T-helper 1 cell (primary cell): ENCODE measurements at regions not wholly inside any gene's neighbourhood (a gene's known extent, or its start where the extent isn't known, plus 50 kb on each side); places are given as distances from the start of the nearest gene placed in this dataset.

Experiments used
- DNase-seq, 5 donors: peaks; one replicate each; pipeline ENCODE4 v3.0.0-alpha.2; 2012 to 2020

DNA sequence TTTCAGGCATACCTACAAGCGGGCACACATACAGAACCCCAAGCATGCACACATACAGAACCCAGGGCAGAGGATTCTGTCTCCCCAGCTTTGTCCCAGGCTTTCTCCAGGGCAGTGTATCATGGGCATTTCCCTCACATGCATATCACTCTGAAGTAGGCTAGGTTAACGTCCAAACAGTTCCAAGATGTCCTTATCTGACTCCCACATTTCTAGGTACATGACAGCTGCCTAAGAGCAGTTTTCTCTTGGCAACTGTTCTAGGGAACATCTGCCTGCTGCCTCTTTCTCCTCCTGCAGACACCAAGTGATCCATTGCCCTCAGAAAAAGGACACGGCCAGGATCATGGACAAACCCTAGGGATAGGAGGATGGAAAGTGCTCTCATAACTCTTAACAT is 84.9 kb upstream of the NR3C1 start:
- DNase-seq: no peak

DNA sequence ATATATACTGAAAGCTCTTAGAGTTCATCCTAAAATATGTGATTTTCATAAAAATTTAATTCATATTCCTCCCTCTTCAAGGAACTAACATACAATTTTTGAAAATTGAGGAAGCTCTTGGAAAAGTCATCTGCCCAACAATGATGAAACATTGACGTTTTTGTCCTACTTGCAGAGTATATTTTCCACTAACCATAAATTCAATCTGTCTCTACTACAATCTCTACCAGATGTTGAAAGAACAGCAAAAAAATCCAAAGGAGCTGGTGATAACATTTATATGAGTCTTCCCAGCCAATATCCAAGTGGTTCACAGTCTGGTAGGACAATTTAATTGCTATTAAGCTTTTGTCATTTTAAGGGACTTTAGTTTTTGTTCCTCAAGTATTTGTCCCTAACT is 81.1 kb upstream of the NR3C1 start:
- DNase-seq: no peak

DNA sequence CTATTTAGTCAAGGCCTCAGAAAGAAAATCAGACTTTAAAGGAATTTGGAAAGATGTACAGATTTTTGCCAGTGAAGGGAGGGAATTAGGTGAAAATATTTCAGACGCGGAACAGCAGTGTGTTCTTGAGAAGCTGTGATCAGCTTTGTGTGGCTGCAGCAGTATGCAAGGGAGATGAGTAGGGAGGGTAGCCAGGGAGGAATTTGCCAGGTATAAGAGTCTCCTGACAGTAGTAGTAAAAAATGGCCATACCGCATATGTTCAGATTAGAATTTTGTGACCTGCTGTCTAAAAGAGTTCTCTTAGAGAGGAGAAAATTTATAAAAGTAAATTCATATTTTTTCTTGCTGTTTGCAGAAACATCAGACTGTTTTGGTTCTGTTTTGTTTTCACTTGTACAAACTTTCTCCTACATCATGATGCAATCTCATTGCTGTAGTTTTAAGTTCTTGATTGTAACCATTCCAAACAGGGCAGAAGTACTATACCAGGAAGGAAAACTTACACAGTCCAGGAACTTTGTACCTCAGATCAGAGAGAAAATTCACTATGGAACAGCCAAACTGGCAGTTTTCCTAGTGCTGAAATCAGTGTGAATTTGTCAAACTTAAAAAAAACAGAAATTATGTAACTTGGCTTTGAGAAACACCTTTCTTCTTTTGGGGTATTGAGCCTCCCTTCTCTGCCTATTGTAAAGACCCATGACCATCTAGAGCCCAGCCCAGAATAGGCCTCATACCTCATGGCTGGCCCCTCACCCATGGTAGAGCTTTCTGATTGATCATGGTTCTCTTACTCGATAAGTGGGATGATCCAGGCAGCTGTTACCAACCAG is 78.4 kb upstream of the NR3C1 start:
- DNase-seq: no peak

DNA sequence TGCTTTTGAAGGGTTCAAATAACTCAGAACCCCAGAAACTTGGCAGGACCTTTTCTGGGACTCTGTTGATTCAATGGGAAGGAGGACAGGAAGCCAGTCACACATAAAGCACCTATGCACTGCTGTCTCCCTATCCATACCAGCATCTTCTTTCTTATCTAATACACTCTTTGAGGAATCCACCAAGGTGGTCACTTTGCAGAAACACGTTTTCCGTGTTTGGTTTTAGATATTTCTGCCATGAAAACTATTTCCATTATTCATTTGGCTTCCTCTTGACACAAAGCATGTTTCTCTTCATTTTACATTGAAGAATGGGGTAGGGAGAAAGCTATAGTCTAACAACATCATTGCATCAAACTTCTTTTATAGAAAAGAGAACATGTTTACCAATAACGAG is 76.5 kb upstream of the NR3C1 start:
- DNase-seq: no peak

DNA sequence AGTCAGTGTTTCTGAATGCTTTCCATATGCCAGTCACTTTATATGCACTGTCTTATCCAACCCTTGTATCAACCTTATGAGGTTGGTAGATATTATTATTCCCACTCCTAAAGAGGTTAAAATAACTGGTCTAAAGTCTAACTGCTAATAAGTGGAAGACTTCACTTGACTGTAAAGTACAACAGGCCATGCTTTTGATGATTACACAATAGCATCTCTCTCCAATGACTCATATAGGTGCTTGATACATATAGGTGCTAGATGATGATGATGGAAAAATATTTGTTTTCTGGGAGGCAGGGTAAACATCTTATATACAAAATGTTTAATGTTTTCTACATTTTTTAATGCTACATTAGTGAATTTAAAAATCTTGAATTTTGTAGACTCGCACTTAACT is 75.9 kb upstream of the NR3C1 start:
- no peak for DNase-seq

DNA sequence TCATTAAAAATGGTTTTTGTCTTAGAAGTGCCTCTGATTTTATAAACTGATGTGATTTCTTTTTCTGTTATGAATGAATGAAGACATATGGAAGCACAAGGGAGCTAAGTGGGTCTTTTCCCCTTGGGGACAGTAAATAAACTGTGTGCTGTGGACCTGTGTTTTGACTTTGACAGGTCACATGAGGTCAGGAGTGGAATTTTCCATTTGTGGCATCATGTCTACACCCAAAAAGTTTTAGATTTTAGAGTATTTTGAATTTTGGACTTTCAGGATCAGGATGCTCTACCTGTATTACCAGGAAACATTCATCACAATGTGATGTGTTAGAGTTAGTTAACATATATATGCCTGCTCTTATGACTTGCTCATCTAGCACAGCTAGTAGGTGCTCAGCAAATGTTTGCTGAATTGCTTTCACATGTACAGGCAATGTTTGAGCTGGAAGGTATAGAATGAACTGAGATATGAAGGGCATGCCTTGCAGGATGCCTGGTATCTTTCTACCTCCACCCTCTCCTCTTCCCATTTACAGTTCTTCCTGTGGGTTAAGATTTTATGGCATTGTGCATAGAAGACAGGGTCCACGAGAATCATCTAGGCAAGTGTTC is 73.2 kb upstream of the NR3C1 start:
- DNase-seq: no peak

DNA sequence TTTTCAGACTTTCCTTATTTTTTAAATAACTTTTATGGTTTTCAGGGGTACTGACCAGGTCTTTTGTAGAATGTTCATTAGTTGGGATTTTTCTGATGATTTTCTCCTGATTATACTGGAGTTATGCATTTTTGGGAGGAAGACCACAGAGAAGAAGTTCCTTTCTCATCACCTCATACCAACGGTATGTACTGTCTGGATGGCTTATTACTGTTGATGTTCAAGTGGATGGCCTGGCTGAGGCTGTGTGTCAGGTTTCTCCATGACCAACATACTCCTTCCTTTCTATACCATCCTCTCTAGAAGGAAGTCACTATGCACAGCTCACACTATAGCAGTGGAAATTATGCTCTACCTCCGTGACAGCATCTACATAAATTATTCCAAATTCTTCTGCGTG is 71.1 kb upstream of the NR3C1 start:
- no peak for DNase-seq

DNA sequence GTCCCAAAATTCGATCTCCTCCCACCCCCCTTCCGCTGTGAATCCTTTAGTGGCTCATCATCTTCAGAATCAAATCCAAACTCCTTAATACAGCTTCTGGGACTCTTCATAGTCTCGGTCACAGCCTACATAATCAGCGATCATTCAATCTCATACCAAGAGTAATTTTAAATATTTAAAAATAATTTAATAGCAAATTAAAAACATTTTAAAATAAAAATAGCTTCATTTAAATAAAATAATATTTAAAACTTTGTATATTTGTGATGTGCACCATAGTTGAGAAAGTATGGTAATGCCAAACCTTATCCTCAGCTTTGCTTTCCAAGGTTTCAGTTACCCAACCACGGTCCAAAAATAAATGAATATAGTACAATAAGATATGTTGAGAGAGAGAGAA is 70.0 kb upstream of the NR3C1 start:
- DNase-seq: no peak

DNA sequence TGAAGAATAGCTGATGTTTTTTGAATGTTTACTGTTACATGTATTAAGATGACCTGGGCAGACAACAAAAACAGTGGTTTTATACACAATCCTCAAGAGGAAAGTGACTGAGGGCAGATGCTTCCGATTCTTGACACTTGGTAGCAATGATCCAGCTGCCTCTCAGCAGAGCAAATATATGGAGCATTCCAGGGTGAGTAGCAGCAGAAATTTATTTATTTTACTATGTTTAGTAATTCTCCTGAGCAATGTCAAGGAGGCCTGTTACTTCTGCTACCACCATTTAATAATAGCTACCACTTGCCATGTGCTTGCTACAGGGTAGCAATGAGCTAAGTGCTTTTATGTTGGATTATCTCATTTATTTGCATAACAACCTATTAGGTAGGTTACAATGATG is 69.1 kb upstream of the NR3C1 start:
- DNase-seq: no peak

DNA sequence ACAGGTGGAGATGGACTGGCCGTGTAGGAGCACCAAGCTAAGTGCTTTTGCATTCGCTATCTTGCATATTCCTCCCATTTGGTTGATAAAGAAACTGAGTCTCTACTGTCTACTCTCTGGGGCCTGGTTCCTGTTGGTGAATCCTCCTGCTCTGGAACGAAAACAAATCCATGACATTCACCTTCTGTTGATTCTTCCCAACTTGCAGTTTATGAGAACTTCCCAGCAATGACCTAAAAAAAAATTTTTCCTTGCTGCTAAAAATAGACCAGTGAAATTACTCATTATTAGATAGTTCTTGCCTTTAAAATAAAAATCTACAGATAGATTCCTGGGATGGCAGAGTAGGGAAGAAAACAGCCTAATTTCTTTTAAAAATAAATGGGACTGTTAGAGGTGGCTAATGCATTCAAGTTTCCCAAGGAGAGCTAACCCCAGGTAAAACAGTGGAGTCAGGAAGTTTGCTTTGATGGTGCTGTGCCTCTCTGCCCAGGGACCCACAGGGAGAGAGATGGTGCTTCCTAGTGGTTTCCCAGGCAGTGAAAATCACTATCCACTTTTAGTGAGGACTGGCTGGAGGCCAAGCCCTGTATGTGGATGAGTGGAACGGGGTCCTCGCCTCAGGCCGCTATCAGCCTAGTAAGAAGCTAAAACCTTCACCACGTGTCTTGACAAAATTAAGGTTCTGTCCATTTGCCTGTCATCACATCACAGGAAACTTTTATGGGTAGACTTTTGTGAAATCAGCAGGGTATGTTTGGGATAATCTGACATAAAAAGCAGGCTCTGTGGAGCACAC is 68.4 kb upstream of the NR3C1 start:
- no peak for DNase-seq

DNA sequence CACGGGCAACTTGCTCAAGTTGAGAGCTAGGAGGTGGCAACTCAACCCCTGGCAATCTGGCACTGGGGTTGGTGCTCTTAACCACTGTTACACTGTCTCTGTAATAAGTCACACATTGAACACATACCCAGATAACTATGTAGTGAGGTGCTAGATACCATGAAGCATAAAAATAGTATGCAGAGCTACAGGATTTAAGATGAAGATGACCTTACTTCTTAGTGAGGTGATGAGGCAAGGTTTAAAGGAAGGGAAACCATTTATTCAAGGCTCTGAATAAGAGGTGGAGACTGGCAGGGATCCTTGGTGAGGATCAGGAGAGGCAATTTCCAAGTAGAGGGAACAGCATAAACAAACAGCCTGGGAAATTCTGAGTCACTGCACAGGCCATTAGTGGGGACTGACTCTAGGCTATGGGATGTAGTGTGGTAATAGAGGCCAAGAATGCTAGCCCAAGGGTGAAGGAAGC is 67.6 kb upstream of the NR3C1 start:
- DNase-seq: no peak

DNA sequence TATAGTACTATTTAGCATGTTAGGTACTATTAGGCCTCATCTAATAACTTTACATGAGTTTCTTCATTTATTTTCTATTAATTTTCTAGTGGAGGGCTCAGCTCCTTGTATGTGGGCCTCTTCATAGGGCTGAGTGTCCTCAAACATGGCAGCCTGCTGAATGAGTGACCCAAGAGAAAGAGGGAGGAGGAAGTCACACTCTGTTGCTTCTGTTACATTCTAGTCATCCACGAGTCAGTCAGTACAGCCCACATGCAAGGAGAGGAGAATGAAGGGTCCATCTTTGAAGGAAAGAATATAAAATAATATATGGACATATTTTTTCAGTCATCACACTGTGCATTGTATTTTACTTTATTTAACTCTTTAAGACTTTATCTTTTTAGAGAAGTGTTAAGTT is 66.6 kb upstream of the NR3C1 start:
- DNase-seq: no peak

DNA sequence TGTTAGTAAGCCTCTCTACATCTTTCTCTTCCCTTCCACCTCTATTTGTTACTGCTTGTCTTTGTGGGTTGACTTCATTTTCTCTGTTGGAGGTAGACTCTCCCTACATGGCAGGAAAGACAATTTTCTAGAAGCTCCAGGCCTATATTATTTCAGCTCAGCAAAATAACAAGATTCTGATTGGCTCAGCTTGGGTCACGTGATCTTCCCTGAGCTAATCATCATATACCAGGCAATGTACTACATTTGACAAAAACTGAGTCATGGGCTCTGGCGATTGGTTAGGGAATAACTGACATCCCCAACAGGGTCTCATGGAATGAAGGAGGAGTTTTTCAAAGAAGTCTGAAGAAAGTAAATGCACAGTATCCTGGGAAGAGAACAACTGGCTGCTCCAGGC is 65.6 kb upstream of the NR3C1 start:
- no peak for DNase-seq

DNA sequence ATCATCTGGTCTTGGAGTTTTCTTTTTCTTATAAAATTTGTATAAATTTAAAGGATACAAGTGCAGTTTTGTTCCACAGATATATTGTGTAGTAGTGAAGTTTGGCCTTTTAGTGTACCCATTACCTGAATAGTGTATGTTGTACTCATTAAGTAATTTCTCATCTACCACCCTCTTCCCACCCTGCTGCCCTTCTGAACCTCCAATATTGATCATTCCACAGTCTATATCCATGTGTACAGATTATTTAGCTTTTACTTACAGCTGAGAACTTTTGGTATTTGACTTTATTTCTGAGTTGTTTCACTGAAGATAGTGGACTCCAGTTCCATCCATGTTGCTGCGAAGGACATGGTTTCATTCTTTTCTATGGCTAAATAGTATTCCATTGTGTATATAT is 63.1 kb upstream of the NR3C1 start:
- DNase-seq: no peak

DNA sequence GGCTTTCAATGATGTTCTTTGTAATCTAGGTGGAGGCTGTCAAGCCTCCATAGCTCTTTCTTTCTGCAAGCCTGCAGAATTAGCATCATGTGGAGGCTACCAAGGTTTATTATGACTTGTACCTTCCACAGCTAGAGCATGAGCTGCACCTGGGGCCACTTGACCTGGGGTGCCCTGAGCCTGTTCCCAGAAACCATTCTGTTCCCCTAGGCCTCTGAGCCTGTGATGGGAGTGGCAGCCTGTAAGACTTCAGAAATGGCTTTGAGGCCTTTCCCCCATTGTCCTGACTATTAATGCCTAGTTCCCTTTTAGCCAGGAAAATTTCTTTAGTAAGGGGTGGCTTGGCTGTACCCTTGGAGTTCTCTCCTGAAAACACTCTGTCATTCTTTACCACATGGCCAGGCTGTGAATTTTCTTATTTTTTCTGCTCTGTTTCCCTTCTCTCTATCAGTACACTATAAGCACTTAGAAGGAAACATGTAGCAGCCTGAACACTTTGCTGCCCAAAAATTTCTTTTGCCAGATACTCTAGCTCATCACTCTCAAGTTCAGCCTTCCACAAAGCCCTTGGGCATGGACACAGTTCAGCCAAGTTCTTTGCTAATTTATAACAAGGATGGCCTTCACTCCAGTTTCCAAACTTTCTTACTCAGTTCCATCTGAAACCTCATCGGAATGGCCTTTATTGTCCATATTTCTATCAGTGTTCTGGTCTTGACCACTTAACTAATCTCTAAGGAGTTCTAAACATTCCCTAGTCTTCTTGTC is 61.4 kb upstream of the NR3C1 start:
- DNase-seq: no peak

DNA sequence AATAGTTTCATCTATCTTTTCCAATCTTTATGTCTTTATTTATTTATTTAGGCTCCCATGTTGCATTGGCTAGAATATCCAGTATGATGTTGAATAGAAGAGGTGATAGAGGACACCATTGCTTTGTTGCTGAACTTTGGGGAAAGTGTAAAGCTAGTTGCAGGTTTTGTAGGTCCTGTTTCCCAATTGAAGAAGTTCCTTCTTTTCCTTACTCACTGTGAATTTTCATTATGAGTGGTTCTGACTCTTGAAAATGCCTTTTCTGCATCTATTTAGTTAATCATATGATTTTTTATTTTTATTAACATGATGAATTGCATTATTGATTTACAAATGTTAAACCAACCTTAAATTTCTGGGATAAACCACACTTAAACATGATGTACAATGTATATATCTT is 58.9 kb upstream of the NR3C1 start:
- DNase-seq: no peak

DNA sequence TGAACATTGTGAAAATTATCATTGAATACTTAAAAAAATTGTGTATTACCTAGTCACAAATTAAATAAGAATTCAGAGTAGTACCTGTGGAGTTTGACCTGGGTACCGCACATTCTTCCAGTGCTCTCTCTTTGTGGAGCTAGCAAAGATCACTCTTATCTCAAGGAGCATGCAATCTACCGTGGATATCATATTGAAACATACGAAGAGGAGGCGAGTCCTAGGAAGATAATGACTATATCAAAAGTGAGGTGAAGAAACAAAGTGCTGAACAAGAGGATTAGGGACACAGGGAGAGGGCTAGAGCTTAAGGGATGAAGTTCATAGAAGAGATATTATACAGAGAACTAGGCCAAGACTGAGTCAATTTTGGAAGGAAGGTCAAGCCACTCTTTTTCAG is 55.9 kb upstream of the NR3C1 start:
- DNase-seq: no peak

DNA sequence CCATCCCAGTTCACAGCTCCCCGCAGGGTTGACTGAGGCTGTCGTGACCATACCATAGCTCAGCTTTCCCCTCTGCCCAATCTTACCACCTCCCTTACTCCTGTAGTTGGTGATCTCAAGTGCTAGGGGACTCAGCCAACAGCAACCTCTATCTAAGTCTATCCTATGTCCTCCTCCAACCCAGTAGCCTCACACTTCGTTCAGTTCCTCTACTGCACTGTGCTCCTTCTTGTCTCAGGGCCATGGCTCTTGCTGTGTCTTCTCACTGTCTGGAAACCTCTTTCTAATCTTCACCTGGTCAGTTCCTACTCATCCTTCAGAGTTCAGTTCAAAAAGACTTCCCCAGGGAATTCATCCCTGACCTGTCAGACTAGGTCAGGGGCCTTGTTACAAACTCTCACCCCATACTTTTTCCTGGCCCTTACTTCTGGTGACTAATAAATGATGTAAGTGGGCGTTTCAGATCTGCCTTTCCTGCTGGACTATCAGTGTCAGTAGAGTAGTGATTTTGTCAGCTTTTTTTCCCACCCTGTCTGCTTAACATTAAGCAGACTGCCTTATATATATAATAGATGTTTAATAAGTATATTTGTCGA is 53.6 kb upstream of the NR3C1 start:
- no peak for DNase-seq

DNA sequence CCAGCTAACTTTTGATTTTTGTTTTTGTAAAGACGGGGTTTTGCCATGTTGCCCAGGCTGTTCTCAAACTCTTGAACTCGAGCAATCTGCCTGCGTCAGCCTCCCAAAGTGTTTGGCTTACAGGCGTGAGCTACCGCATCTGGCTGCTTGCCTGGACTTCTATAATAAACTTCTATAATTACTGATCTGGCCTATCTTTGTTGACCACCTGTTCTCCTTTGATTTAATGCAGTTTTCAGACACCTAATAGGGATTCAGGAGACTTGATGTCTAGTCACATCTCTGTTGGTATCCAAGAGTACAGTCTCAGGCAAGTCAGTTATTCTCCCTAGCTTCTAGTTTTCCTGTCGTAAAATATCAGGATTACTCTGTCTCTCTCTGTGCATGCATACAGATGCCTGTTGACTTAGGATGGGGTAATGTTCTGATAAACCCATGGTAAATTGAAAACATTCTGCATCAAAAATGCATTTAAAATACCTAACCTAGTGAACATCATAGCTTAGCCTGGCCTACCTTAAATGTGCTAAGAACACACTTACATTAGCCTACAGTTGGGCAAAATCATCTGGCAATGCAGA is 51.5 kb upstream of the NR3C1 start:
- DNase-seq: no peak

DNA sequence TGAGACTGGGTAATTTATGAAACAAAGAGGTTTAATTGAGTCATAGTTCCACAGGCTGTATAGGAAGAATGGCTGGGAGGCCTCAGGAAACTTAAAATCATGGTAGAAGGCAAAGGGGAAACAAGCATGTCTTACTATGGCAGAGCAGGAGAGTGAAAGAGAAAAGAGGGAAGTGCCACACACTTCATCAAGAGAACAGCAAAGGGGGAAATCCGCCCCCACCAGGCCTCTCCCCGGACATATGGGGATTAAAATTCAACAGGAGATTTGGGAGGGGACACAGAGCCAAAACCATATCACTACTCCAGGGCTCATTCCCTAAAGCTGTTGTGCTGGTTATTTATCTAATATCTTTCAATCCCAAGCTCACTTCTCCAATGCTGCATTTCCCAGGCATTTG is 50.2 kb upstream of the NR3C1 start:
- no peak for DNase-seq
